Renal cortical epithelial cell (primary cell): ENCODE measurements at regions not wholly inside any gene's neighbourhood (a gene's known extent, or its start where the extent isn't known, plus 50 kb on each side); places are given as distances from the start of the nearest gene placed in this dataset.
A peak's percentile ranks its signal among the peaks of the same experiment; 100 is the strongest.
"Not testable (repeated sequence)": the region's sequence is repeated elsewhere in the genome, so short reads cannot be mapped to it uniquely, and the experiment has no call there.

Experiments used
- DNase-seq: peaks from one replicate; pipeline ENCODE4 v3.0.0-alpha.2; 2011; ENCODE audit warnings: low read depth

DNA sequence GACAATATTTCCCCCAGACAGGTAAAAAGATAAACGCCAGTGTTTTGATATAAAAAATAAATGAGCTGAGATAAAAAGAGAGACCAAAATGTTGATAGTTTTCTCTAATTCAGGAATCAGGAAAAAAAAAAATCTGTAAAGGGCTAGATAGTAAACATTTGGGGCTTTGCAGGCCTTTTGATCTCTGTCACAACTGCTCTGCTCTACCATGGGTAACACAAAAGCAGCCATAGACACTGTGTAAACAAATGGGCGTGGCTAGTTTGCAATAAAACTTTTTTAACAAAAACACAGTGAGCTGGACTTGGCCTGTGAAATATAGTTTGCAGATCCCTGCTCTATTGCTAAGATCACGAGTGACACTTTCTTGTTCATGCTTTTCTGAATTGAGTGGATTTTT is 219.1 kb upstream of the STXBP5 start:
- DNase-seq, result peak; percentile 53

DNA sequence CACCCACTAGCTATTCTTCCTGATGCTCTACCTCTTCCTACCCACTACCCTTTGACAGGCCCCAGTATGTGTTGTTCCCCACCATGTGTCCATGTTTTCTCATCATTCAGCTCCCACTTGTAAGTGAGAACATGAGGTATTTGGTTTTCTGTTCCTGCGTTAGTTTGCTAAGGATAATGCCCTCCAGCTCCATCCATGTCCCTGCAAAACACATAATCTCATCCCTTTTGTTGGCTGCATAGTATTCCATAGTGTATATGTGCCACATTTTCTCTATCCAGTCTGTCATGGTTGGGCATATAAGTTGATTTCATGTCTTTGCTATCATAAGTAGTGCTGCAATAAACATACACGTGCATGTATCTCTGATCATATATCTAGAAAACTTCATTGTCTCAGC is 218.3 kb upstream of the STXBP5 start:
- no peak for DNase-seq

DNA sequence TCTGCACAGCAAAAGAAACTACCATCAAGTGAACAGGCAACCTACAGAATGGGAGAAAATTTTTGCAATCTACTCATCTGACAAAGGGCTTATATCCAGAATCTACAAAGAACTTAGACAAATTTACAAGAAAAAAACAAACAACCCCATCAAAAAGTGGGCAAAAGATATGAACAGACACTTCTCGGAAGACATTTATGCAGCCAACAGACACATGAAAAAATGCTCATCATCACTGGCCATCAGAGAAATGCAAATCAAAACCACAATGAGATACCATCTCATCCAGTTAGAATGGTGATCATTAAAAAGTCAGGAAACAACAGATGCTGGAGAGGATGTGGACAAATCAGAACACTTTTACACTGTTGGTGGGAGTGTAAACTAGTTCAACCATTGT is 216.3 kb upstream of the STXBP5 start:
- DNase-seq, result not testable (repeated sequence)

DNA sequence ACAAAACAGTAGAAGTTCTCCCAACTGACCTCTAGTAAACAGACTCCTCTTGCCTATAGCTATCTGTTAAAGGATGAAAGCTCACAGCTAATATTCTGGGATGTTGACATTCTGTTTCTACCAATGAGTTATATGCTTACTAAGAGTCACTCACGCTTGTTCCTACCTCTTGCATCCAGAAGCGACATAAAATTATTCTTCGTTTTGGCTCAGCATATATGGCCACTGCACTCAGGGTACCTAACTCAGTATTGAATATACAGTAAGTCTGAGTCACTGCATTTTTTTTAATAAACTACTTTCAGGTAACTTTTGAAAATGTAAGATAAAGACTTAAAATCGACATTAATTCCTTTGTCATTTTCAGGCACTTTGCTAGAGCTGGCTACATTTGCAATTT is 214.4 kb upstream of the STXBP5 start:
- no peak for DNase-seq

DNA sequence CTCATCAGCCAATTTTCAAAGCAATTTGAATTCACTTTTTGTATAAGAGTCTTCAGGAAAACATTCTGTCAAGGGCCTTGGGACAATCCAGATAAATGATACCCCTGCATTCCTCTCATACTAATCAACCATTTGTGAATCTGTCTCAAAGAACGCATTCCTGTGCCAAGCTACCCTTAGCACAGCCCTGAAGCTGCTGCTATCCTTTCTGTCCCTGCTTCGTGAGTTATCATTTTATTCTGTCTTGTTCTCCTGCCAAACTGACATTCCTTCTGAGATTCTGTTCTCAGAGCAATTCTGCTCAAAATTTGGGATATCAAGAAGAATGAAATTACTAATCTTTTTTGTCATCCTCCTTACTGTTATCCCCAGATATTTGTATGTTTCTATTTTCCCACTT is 213.9 kb upstream of the STXBP5 start:
- DNase-seq, result peak; percentile 54

DNA sequence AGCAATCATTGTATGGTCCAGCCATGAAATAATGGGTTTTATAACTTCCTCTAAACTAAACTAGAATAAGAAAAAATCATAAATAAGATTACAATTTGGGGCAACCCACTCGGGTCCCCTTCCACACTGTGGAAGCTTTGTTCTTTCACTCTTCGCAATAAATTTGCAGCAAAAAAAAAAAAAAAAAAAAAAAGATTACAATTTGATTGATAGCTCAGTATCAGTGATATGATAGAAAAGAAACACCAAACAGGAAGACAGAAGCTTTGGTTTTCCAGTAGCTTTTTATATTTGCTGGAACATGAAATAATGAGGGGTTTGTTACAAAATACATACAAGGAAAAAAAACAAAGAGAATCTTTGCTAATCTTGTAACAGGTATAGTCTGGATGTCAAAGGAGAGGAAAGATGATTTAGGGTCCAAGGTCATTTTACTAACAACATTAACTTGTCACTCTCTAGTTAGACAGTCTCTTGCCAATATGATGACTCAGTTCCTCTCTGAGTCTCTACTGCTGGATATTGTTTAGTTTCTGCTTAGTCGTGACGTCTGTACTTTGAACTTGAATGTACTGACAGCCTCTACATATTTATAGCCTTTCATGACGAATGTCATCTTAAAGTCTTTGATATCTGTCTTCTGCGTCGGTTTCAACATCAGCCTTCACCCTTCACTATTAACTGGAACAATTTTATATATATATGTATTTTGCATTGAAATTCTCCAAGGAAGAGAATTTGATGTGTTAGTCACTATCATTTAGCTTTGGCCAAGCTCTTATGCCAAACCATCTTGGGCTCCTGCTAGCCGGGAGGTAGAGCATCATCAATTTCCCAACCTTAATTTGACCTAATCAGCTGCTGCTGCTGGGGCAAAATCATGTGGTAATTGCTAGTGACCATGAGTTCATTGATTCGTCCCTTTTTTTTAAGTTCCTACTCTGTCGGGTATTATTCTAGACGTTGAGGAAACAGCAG is 213.1 kb upstream of the STXBP5 start:
- peak; percentile 33 for DNase-seq

DNA sequence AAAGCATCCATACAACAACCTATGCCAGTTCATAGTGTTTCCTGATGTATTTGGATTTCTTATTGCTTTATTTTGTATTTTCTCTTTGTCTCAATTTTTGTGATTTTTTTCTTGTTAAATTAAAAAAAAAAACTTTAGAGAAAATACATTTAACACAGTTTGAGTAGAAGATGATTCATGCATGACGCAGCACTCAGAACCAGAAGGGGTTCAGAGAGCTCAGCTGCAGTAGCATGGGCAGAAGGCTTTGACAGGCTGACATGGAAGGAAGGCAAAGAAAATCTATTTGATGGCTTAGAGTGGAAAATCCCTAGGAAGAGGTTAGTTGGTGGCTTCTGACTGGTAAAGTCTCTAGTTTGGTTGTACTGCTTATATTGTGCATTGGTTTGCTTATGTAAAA is 207.2 kb upstream of the STXBP5 start:
- peak; percentile 31 for DNase-seq

DNA sequence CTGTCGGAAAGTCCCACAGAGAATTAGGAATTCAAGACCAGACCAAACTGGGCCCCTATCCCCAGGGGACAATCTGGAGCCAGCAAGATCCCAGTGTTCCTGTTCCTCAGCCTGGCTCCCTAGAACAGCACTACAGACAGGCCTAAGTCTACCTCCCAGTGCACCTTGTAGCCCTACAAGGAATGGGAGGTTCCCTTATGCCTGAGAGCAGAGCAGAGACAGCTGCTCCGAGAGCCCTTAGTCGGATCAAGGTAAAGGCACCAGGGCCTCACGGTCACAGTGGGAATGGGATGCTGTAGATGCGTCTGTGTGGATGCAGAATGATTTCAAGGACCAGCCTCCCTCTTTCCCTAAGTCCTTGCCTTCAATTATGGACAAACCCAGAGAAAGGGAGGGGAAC is 204.5 kb upstream of the STXBP5 start:
- DNase-seq, result no peak

DNA sequence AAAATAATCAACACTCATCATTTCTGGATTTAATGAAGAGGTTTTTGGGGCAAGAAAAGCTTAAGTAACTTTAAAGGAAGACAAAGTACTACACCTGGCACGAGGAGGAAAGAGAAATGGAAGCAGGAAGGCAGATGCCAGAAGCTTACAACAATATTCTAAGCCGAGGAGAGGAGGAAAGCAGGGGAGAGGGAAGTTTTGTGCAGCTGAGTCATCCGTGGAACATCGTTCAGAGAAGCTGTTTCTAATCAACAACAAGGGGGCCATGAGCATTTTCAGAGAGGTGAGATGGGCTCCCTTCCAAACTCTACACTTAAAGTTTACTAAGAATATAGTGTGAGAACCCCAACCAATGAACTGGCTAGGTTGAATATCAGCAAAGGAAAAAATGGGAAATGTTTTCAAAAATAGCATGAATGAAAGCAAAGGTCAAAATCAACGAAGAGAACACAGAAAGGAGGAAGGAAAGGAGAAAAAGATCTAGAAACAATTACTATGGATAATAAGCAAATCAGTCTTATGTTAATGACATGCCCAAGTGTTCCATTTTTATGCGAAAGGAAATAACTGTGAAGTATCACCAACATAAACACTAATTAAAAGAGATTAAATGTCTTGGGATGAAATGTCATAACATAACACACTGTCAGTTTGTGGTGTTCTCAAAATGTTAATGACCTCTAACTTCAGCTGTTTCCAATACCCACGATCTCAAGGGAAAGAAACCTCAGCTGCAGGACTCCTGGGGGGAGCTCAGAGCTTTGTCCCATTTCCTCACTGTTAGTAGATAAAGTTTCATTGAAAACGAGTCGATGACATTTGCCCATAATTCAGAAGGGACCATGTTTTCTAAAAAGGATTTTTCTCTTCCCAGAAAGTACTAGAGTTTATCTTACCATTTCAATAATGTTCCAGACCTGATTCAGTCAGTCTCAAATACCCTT is 203.4 kb upstream of the STXBP5 start:
- peak; percentile 42 for DNase-seq

DNA sequence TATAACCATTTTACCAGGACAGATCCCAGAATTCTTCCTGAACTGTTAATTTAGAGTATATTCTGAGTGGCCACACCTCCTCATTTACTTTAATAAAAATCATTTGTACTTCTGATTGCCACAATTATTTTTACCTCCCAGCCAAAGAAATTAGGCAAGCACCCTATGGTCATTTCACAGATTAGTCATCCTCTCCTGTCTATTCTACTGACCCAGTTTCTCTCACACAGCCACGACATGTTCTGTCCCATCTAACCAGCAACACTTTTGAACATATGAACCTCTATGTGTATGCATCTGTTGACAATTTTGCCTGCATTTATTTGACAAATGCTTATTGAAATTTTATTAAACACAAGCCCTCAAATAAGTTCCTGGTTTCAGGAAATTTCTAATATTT is 202.6 kb upstream of the STXBP5 start:
- DNase-seq, result peak; percentile 3

DNA sequence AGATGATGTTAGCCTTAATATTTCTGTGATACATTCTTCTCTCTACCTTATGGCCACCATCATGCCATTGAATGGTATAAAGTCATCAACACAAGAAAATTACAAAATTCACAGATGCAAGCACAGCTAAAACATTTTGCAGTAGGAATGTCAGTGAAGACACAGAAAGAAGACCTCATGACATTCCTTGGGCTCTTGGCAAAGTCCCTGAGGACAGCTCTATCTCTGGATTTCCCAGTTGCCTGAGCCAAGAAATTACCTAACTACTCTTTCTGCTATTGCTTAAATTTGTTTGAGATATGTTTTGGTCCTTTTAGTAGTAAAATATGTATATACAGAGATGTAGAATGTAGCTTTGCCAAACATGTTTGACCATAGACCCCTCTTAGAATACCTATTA is 201.0 kb upstream of the STXBP5 start:
- no peak for DNase-seq

DNA sequence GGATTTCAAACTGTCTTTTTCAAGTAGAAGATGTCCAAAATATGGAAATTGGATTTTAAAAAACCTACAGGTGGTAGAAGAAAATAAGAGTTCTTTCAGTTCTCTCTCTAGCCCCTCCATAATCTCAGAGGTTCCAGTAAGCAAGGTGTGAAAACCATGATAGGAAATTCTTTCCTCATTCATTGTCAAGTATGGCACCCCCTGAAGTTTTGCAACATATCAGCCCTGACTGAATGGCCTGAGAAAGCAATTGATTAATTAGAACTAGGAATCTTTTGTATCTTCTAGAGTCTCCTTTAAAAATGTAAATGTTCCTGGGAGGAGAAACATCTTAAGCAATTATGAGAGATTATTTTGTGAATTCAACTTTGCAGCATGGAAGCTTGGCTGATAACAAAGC is 198.7 kb upstream of the STXBP5 start:
- no peak for DNase-seq

DNA sequence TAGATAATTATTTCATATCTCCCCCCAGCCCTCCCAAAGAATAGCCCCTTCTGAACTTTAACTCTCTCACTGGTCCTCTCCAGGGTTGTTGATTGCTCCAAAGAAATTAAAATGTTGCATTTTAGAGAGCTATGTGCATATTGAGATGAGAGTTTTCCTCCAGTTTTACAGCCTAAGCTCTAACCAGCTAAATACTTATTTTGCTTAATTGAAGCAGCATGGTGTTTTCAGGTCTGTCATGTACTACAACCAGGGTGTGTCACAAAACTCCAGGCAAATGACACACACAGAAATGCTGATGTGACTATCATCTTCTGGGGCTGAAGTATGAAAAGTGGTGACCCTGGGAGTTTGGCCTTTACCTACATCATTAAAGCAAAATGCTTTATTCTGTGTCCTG is 196.8 kb upstream of the STXBP5 start:
- no peak for DNase-seq

DNA sequence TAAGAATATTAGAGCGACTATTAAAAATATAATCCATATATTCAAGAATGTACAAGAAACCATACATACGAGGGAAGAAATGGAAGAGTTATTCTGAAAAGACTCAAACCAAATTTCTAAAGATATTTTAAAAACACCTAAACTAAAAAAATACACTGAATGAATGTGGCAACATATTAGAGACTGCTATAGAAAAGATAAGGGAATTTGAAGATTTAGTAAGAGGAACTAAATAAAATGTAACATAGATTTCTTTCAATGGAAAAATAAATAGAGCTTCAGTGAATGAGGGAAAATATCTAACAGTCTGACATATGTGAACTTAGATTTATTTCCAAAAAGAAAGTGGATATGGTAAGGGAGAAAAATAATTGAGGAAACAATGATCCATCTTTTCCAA is 194.9 kb upstream of the STXBP5 start:
- no peak for DNase-seq

DNA sequence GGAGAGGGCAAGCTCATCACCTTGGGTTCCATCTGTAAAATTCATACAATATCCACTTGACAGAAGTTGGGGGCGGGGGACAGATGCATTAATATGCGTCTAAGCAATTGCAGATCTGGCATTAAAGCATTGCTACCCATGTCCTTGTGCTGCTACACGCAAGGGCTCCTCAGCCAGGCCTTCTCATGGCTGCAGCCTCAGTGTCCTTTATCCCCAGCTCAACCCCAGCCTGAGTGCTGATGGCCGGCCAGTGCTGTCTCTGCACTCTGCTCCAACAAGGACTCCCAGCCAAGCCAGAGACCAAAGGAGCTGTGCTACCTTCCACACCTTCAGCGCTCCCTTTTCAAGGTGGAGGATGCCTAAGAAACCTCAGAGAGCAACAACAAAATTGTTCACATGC is 188.5 kb upstream of the STXBP5 start:
- DNase-seq, result no peak

DNA sequence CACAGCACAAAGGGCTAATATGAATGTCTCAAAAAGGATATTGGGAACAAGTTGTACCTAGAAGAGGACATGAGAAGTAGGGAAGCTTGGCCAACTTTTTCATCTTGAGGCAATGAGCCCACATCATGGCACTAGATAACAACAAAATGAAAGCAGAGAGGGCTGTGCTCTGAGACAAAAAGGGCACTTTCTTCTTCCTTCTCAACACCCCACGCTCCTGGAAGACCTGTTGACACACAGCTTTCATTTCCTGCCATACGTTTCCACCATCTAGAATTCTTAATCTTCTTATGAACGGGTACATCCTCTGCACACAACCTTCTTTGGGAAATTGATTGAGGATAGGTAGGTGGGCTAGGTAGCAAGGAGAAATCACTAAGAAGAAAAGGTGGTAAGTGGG is 187.8 kb upstream of the STXBP5 start:
- DNase-seq, result no peak

DNA sequence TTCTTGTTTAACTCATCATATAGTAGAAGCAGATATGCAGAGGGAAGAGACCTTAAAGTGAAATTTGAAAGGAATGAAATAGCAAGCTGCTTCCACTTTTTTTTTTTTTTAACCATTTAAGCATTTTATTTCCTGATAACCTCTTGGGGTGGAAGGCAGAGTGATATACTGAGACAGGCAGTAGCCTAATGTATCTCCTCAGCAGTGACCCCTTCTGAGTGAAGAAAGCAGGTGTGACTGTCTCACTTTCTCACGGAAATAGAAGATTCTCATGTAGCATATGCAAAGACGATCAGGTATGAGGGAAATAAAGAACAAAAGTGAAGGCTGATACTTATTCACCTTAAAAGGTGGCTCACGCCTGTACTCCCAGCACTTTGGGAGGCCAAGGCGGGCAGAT is 187.1 kb upstream of the STXBP5 start:
- DNase-seq, result no peak

DNA sequence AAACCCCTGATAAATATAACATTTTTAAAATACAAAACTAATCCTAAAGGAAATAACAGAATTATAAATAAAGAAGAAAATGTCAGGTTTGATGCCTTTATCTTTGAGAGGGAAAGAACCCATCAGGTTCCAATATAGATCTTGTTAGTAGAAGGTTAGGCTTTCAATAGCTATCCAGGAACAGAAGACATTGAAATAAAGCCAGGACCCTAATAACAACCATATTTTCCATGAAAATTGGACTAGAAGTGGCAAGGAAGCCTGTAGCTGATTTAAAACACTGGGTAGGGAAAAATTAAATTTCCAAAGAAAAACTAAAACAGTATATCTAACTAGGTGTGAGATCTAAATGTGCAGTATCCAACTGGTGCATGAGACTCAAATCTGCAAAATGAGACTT is 185.2 kb upstream of the STXBP5 start:
- no peak for DNase-seq

DNA sequence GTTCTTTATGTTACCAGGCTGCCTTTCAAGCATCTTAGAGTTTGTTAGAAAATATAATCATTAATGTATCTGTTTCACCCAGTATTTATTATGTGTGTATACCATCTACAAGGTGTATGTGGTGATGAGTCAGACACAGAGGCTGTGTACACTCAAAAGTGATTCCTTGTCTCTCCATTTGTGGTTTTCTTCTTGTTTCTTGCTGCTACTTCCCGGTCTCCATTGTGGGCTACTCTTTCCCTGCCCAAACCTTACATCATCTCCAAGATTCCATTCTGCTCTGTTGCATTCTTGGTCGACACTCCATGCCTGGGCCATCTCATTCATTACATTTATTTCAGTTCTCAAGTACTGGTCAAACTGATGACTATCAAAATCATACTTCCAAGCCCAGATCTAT is 182.2 kb upstream of the STXBP5 start:
- DNase-seq, result peak; percentile 89

DNA sequence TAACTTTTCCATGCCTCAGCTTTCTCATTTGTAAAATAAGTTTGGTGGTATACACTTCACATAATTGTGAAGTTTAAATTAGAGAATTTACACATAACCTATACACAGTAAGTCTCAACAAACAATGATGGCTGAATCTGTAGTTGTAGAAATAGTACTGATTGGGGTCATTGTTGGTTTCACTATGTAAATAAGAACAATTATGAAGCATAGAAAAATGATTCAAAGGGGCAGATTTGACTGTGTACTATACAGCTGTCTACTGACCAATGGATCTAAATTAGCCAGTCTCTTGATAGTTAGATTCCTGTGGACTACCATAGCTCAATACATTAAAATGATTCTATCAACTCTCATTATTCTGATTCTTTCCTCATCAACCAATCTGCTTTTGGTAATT is 181.1 kb upstream of the STXBP5 start:
- no peak for DNase-seq

DNA sequence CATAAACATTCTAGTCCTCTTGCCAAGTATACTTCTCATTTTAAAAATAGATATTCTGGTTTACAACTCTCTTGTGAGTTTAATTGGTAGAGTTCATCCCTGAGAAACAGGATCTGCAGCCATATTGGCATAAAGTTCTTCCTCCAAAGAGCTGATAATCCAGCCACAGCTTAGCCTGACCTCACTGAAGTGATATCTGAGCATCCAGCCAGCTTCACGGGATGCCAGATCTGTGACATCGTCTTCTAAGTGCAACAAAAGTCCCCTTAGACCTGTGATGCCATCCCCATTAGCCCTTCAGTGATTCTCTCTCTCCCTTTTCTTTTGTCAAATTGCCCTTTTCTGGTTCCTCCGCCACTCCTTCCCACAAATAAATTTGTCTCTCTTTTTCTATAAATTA is 180.6 kb upstream of the STXBP5 start:
- DNase-seq, result no peak

DNA sequence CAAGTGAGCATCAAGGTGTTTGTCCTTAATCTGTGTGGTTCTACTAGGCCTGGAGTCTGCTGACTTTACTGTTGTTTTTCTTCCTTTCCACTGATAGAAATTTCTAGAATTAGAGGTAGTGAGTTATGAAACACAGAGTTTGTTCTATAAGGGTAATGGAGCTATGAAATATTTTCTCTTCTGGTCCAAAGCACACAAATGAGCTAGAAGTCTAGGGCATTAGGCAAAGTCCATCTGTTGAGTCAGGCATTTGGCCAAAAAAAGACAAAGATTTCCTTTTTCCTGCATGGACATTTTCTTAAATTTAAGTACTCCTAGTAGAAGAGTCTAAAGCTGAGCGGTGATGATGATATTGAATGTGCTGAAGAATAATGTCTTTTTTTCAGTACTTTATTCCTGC is 174.3 kb upstream of the STXBP5 start:
- DNase-seq, result no peak

DNA sequence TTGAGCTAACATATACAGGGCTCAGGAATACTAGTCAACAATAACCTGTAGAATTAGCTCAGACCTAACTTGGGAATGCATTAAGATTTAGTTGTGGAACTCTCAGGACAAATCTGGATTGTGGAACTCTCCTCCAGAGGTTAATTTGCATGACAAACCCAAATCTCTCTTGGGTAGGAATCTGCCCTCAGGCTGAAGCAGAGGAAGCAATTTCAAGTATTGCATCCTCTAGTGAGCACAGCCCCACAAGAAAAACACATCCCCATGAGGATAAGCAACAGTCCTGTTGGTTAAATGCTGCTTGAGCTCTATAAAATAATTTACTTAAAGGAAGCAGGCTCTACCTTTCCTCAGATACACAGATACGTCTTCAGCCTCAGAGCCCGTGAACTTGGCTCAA is 170.9 kb upstream of the STXBP5 start:
- peak; percentile 82 for DNase-seq
